IMR-90 (cell line): ENCODE measurements at regions not wholly inside any gene's neighbourhood (a gene's known extent, or its start where the extent isn't known, plus 50 kb on each side); places are given as distances from the start of the nearest gene placed in this dataset.

ENCODE experiments used
- ATAC-seq: fragments of 200-7000 bp; cut with Tn5 transposase; 2 replicates; pipeline ENCODE4 v1.9.1; 2020; ENCODE audit warnings: low read depth, mild to moderate bottlenecking, moderate library complexity
- BruUV-seq: library from RNA; stranded (reverse); fragments of 400-500 nt; replicated peaks from 2 replicates; lab custom pipeline; 2021; lab: Mats Ljungman, UMichigan
- CTCF ChIA-PET: fragments of 300-600 bp; formaldehyde crosslinking; extraction: SDS; loops from one replicate; lab custom pipeline; 2021; ENCODE audit warnings: antibody characterized with exemption; lab: Yijun Ruan, JAX
- POLR2A ChIA-PET: fragments of 300-600 bp; sonication (Branson Sonifier 250); formaldehyde crosslinking; loops from one replicate; lab custom pipeline; 2022; ENCODE audit warnings: antibody characterized with exemption; ENCODE audit not compliant: unreplicated experiment; lab: Charles Lee
- DNase-seq: peaks from one replicate; pipeline ENCODE4 v3.0.0; 2013
- H2AFZ ChIP-seq: replicated peaks from 2 replicates; pipeline ENCODE3; 2013; ENCODE audit warnings: low read length, mild to moderate bottlenecking; ENCODE audit not compliant: poor library complexity
- H2AK5ac ChIP-seq: 2 replicates; pipeline ENCODE4 v1.6.1; 2013; ENCODE audit warnings: low read depth, low read length, inconsistent platforms
- H2AK9ac ChIP-seq: replicated peaks from 2 replicates; pipeline ENCODE3; 2013; ENCODE audit warnings: mild to moderate bottlenecking, low read depth, low read length, moderate library complexity; ENCODE audit not compliant: poor library complexity
- H2BK120ac ChIP-seq: 2 replicates; pipeline ENCODE4 v1.6.1; 2013; ENCODE audit warnings: low read depth, low read length, inconsistent platforms
- H2BK15ac ChIP-seq: 3 replicates; pipeline ENCODE4 v1.6.1; 2013; ENCODE audit warnings: low read depth, low read length, inconsistent platforms
- H2BK20ac ChIP-seq: 2 replicates; pipeline ENCODE4 v1.6.1; 2013; ENCODE audit warnings: low read depth, mild to moderate bottlenecking, inconsistent platforms, low read length, moderate library complexity
- H2BK5ac ChIP-seq: 2 replicates; pipeline ENCODE4 v1.6.1; 2013; ENCODE audit warnings: mild to moderate bottlenecking, low read depth, low read length, inconsistent platforms; ENCODE audit not compliant: poor library complexity, severe bottlenecking
- H3K14ac ChIP-seq: replicated peaks from 2 replicates; pipeline ENCODE4 v1.6.1; 2013; ENCODE audit warnings: low read depth, low read length, inconsistent platforms
- H3K18ac ChIP-seq: 2 replicates; pipeline ENCODE4 v1.6.1; 2013; ENCODE audit warnings: low read depth, low read length, control low read depth
- H3K23ac ChIP-seq: 2 replicates; pipeline ENCODE4 v1.6.1; 2013; ENCODE audit warnings: low read depth, low read length, inconsistent platforms
- H3K27ac ChIP-seq: 2 replicates; pipeline ENCODE4 v1.5.1; 2013; ENCODE audit warnings: mild to moderate bottlenecking, control low read depth, low read length; ENCODE audit not compliant: insufficient read depth
- H3K27me3 ChIP-seq: 2 replicates; pipeline ENCODE4 v1.6.1; 2013; ENCODE audit warnings: low read length; ENCODE audit not compliant: control insufficient read depth, insufficient read depth
- H3K36me3 ChIP-seq: 2 replicates; pipeline ENCODE4 v1.6.1; 2013; ENCODE audit warnings: low read length, mixed read lengths; ENCODE audit not compliant: control insufficient read depth, insufficient read depth
- H3K4ac ChIP-seq: 2 replicates; pipeline ENCODE4 v1.6.1; 2013; ENCODE audit warnings: low read depth, low read length, inconsistent platforms
- H3K4me1 ChIP-seq: 2 replicates; pipeline ENCODE4 v1.6.1; 2013; ENCODE audit warnings: low read length, mixed read lengths; ENCODE audit not compliant: control insufficient read depth, insufficient read depth
- H3K4me2 ChIP-seq: 2 replicates; pipeline ENCODE4 v1.6.1; 2013; ENCODE audit warnings: low read depth, mild to moderate bottlenecking, control low read depth, low read length, moderate library complexity
- H3K4me3 ChIP-seq: 2 replicates; pipeline ENCODE4 v1.5.1; 2013; ENCODE audit warnings: low read depth, mild to moderate bottlenecking, control low read depth, low read length, moderate library complexity; ENCODE audit not compliant: insufficient read depth
- H3K56ac ChIP-seq: 2 replicates; pipeline ENCODE4 v1.6.1; 2013; ENCODE audit warnings: low read length, inconsistent platforms; ENCODE audit not compliant: insufficient read depth; ENCODE audit errors: extremely low read depth
- H3K79me1 ChIP-seq, 2 experiments: 2 replicates each; pipeline ENCODE4 v1.6.1; 2013; ENCODE audit warnings: low read length in 2 of 2, inconsistent platforms in 1 of 2, low read depth in 1 of 2
- H3K9ac ChIP-seq: 2 replicates; pipeline ENCODE4 v1.6.1; 2013; ENCODE audit warnings: low read depth, low read length, control low read depth
- H3K9me1 ChIP-seq: 2 replicates; pipeline ENCODE4 v1.6.1; 2013; ENCODE audit warnings: low read length, inconsistent platforms; ENCODE audit not compliant: insufficient read depth
- H3K9me3 ChIP-seq: 2 replicates; pipeline ENCODE4 v1.6.1; 2013; ENCODE audit warnings: low read length; ENCODE audit not compliant: control insufficient read depth, insufficient read depth
- H4K20me1 ChIP-seq: 2 replicates; pipeline ENCODE4 v1.6.1; 2013; ENCODE audit warnings: low read length, inconsistent platforms; ENCODE audit not compliant: insufficient read depth
- H4K5ac ChIP-seq: 2 replicates; pipeline ENCODE4 v1.6.1; 2013; ENCODE audit warnings: mild to moderate bottlenecking, low read depth, low read length, control low read depth
- H4K8ac ChIP-seq, 2 experiments: 2 replicates each; pipeline ENCODE4 v1.6.1; 2013; ENCODE audit warnings: low read depth in 2 of 2, low read length in 2 of 2, control low read depth in 1 of 2, inconsistent platforms in 1 of 2
- H4K91ac ChIP-seq: 2 replicates; pipeline ENCODE4 v1.6.1; 2013; ENCODE audit warnings: low read depth, low read length, inconsistent platforms; ENCODE audit not compliant: insufficient read depth
- FOS ChIP-seq: fragments of 150-350 bp; IDR thresholded peaks from 2 replicates; pipeline ENCODE4 v1.6.1; 2016; ENCODE audit warnings: low read depth, low read length
- MAFK ChIP-seq: IDR thresholded peaks from 2 replicates; pipeline ENCODE4 v1.6.1; 2012; ENCODE audit warnings: low read depth, low read length, improper control_type of control experiment
- MAZ ChIP-seq: IDR thresholded peaks from 2 replicates; pipeline ENCODE4 v1.6.1; 2012; ENCODE audit warnings: low read depth, mild to moderate bottlenecking, low read length, improper control_type of control experiment, moderate library complexity, borderline replicate concordance
- MXI1 ChIP-seq: IDR thresholded peaks from 2 replicates; pipeline ENCODE4 v1.6.1; 2012; ENCODE audit warnings: low read depth, mild to moderate bottlenecking, low read length, moderate library complexity, borderline replicate concordance
- NFE2L2 ChIP-seq: fragments of 150-350 bp; IDR thresholded peaks from 2 replicates; pipeline ENCODE4 v1.6.1; 2016; ENCODE audit warnings: low read depth, mild to moderate bottlenecking, low read length
- POLR2A ChIP-seq: IDR thresholded peaks from 2 replicates; pipeline ENCODE4 v1.6.1; 2012; ENCODE audit warnings: mild to moderate bottlenecking, low read depth, low read length
- RCOR1 ChIP-seq: IDR thresholded peaks from 2 replicates; pipeline ENCODE4 v1.6.1; 2012; ENCODE audit warnings: mild to moderate bottlenecking, low read length, improper control_type of control experiment; ENCODE audit not compliant: insufficient replicate concordance
- RFX5 ChIP-seq: IDR thresholded peaks from 2 replicates; pipeline ENCODE4 v1.8.0; 2012; ENCODE audit warnings: low read depth, mild to moderate bottlenecking, low read length, moderate library complexity
- SMC3 ChIP-seq: fragments of 150-350 bp; IDR thresholded peaks from 2 replicates; pipeline ENCODE4 v1.6.1; 2016; ENCODE audit warnings: low read depth, mild to moderate bottlenecking, antibody characterized with exemption, low read length, moderate library complexity
- WGBS, 2 experiments: methylation state at CpG; one replicate each; pipeline versions ENCODE4 v1.1.5 to v1.1.7; 2013; ENCODE audit warnings: missing lambda C conversion rate in 2 of 2; ENCODE audit not compliant: insufficient read length in 1 of 2; ENCODE audit errors: extremely low coverage in 2 of 2; 5-methylcytosine and 5-hydroxymethylcytosine counted together
- dilution Hi-C: fragments of 300-500 bp; cut with HindIII; formaldehyde crosslinking; loops from one replicate; pipeline ENCODE4 v1.14.3; 2018; ENCODE audit warnings: low sequenced_read_pairs; ENCODE audit not compliant: unreplicated experiment
- in situ Hi-C: fragments of 300-500 bp; cut with MboI; formaldehyde crosslinking; loops from 3 replicates; pipeline ENCODE4 v1.14.3; 2019; ENCODE audit warnings: low sequenced_read_pairs, inconsistent platforms, mixed read lengths
- intact Hi-C: fragments of 100-400 bp; cut with micrococcal nuclease; formaldehyde crosslinking; loops from 2 replicates; pipeline ENCODE4 v1.10.0; 2022
- TF ChIP-seq, protein P1 (sequence below): fragments of 150-350 bp; IDR thresholded peaks from 2 replicates; pipeline ENCODE4 v1.6.1; 2016; ENCODE audit warnings: low read depth, mild to moderate bottlenecking, low read length, moderate library complexity, borderline replicate concordance

DNA sequence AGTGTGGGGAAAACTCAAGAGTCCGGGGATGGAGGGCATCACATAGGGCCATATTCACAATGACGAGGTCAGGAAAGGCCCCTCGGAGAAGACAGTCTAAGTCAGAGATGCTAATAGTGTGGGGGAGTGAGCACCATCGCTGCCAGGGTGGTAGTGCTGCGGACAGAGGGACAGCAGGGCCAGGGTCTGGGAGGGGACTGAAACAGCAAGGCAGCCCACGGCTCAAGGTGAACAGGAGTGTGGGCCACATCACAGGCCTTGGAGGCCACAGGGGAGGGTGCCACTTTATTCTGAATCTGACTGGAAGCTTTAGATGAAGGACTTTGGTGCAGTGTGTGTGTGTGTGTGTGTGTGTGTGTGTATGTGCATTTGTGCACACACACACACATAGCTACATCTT, 130.9 kb upstream of the GLI2 start:
- H3K23ac ChIP-seq: no peak overlapping the region
- H3K9me1 ChIP-seq: no peaks in the 10 kb centered on the region
- POLR2A ChIA-PET: no interaction called here
- H3K56ac ChIP-seq: no peak overlapping the region
- H3K18ac ChIP-seq: no peak overlapping the region
- DNase-seq (no peak), ATAC-seq (no peak)
- H3K79me1 ChIP-seq: no peaks in the 10 kb centered on the region
- no peak overlapping the region for H2AFZ ChIP-seq
- no peak overlapping the region for H2BK20ac ChIP-seq
- no peak overlapping the region for H2AK9ac ChIP-seq
- no peak overlapping the region for H4K8ac ChIP-seq
- H3K4me2 ChIP-seq: no peak overlapping the region
- H2BK15ac ChIP-seq: no peak overlapping the region; the same call in 2 of the 3 replicates
- H3K4ac ChIP-seq: no peak overlapping the region
- no peak overlapping the region for H3K27ac ChIP-seq
- H4K20me1 ChIP-seq: no peaks in the 10 kb centered on the region
- in situ Hi-C loops (no loop called here), dilution Hi-C loops (no loop called here), intact Hi-C loops (no loop called here)
- no peaks in the 10 kb centered on the region for H3K36me3 ChIP-seq
- H3K4me3 ChIP-seq: no peak overlapping the region
- TF ChIP-seq RFX5 (no peak), POLR2A (no peak), SMC3 (no peak), MAFK (no peak), FOS (no peak), MXI1 (no peak), RCOR1 (no peak), NFE2L2 (no peak), MAZ (no peak)
- TF ChIP-seq, protein P1, sequence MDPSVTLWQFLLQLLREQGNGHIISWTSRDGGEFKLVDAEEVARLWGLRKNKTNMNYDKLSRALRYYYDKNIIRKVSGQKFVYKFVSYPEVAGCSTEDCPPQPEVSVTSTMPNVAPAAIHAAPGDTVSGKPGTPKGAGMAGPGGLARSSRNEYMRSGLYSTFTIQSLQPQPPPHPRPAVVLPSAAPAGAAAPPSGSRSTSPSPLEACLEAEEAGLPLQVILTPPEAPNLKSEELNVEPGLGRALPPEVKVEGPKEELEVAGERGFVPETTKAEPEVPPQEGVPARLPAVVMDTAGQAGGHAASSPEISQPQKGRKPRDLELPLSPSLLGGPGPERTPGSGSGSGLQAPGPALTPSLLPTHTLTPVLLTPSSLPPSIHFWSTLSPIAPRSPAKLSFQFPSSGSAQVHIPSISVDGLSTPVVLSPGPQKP: no peak
- no peak overlapping the region for H4K91ac ChIP-seq
- H2BK5ac ChIP-seq: no peak overlapping the region
- no TSS peak for BruUV-seq
- no peak overlapping the region for H2BK120ac ChIP-seq
- H3K9me3 ChIP-seq: no peaks in the 10 kb centered on the region
- H3K14ac ChIP-seq: no peak overlapping the region
- H3K9ac ChIP-seq: no peak overlapping the region
- WGBS, 2 experiments: no CpG with 5 or more reads among the region's 6 CpGs
- H3K4me1 ChIP-seq: peaks cover 2% of the 10 kb centered on the region; the same call in 1 of the 2 replicates
- peaks cover 24% of the 10 kb centered on the region; the same call in 1 of the 2 replicates for H3K27me3 ChIP-seq
- no peak overlapping the region for H4K5ac ChIP-seq
- CTCF ChIA-PET: interaction anchor here (0.7 kb wide), 1 partner anchor 63 kb away, joined by 3 read pairs; no protein-coding TSS in a partner anchor
- H2AK5ac ChIP-seq: no peak overlapping the region
